Effector CD4-positive, alpha-beta T cell (primary cell): ENCODE measurements at regions not wholly inside any gene's neighbourhood (a gene's known extent, or its start where the extent isn't known, plus 50 kb on each side); places are given as distances from the start of the nearest gene placed in this dataset.
"Not testable (repeated sequence)": the region's sequence is repeated elsewhere in the genome, so short reads cannot be mapped to it uniquely, and the experiment has no call there.

Source experiments
- DNase-seq: peaks from one replicate; pipeline ENCODE4 v3.0.0-alpha.2; 2020

- DNase-seq = no peak
Measured at GRCh38 chr2:146429366-146429765, 1415.5 kb upstream of the ACVR2A start.

- no peak for DNase-seq
Measured at GRCh38 chr2:146417942-146418341, 1426.9 kb upstream of the ACVR2A start.

GRCh38 chr2:146415291-146415690 is 1429.5 kb upstream of the ACVR2A start:
- no peak for DNase-seq

GRCh38 chr2:146414456-146414855 is 1430.4 kb upstream of the ACVR2A start:
- DNase-seq = no peak

- no peak for DNase-seq
Measured at GRCh38 chr2:146413086-146413610, 1431.7 kb upstream of the ACVR2A start.

- no peak for DNase-seq
Measured at GRCh38 chr2:146412625-146413024, 1432.2 kb upstream of the ACVR2A start.

GRCh38 chr2:146405402-146406309 is 1439.2 kb upstream of the ACVR2A start:
- not testable (repeated sequence) for DNase-seq

GRCh38 chr2:146403546-146404160 is 1441.2 kb upstream of the ACVR2A start:
- not testable (repeated sequence) for DNase-seq

GRCh38 chr2:146392631-146393030 is 1452.2 kb upstream of the ACVR2A start:
- no peak for DNase-seq

- no peak for DNase-seq
Measured at GRCh38 chr2:146392186-146392585, 1452.6 kb upstream of the ACVR2A start.

GRCh38 chr2:146388757-146389156 is 1456.1 kb upstream of the ACVR2A start:
- no peak for DNase-seq

- no peak for DNase-seq
Measured at GRCh38 chr2:146386096-146386495, 1458.7 kb upstream of the ACVR2A start.

- DNase-seq = no peak
Measured at GRCh38 chr2:146385031-146385430, 1459.8 kb upstream of the ACVR2A start.

- no peak for DNase-seq
Measured at GRCh38 chr2:146376511-146377064, 1468.2 kb upstream of the ACVR2A start.

GRCh38 chr2:146374505-146374904 is 1470.3 kb upstream of the ACVR2A start:
- no peak for DNase-seq

GRCh38 chr2:146371364-146371763 is 1473.5 kb upstream of the ACVR2A start:
- DNase-seq = not testable (repeated sequence)

- no peak for DNase-seq
Measured at GRCh38 chr2:146370826-146371225, 1474.0 kb upstream of the ACVR2A start.

- no peak for DNase-seq
Measured at GRCh38 chr2:146366276-146366675, 1478.6 kb upstream of the ACVR2A start.

- DNase-seq = no peak
Measured at GRCh38 chr2:146365041-146365440, 1479.8 kb upstream of the ACVR2A start.

GRCh38 chr2:146363731-146364130 is 1481.1 kb upstream of the ACVR2A start:
- DNase-seq = no peak

- no peak for DNase-seq
Measured at GRCh38 chr2:146351689-146352088, 1493.1 kb upstream of the ACVR2A start.

GRCh38 chr2:146349334-146349733 is 1495.5 kb upstream of the ACVR2A start:
- DNase-seq = no peak

- DNase-seq = no peak
Measured at GRCh38 chr2:146324951-146325350, 1519.9 kb upstream of the ACVR2A start.

- DNase-seq = no peak
Measured at GRCh38 chr2:146323564-146323963, 1521.3 kb upstream of the ACVR2A start.
